ENCODE measurements at regions not wholly inside any gene's neighbourhood (a gene's known extent, or its start where the extent isn't known, plus 50 kb on each side); places are given as distances from the start of the nearest gene placed in this dataset.

DNA sequence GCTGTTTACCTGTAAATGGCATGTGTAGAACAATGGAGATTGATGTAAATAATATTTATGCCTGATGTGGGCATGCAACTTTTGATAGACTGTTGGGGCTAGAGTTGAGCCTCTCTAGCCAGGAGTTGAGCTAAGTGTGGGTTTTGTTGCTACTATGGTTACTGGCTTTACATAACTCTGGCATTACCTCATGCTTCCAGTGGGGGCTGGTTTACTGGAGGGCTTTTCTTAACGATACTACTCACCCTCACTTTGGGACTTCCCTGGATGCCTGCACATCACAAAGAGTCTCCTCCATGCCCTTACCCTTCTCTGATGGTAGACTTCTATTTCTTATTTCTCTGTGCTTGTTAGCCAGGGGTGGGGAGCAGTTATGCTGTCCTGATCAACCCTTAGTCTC lies 524.6 kb upstream of the CDH4 start:
- DNase-seq: no peak

DNA sequence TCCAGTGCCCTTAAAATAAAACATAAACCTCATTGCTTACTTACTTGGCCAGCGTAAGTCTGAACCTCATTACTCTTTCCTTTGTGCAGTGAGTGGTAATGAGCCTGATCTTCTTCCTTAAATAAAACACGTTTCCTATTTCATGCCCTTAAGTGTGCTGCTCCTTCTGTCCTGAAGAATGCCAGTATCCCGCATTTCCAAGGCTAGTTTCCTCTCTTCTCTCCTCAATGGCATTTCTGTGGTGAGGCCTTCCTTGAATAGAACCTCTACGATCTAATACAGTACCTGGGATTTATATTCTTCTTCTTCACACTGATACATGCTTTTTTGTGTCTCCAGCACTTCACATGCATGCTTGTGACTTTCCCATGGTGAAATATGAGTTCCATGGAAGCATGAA lies 523.4 kb upstream of the CDH4 start:
- DNase-seq: no peak

DNA sequence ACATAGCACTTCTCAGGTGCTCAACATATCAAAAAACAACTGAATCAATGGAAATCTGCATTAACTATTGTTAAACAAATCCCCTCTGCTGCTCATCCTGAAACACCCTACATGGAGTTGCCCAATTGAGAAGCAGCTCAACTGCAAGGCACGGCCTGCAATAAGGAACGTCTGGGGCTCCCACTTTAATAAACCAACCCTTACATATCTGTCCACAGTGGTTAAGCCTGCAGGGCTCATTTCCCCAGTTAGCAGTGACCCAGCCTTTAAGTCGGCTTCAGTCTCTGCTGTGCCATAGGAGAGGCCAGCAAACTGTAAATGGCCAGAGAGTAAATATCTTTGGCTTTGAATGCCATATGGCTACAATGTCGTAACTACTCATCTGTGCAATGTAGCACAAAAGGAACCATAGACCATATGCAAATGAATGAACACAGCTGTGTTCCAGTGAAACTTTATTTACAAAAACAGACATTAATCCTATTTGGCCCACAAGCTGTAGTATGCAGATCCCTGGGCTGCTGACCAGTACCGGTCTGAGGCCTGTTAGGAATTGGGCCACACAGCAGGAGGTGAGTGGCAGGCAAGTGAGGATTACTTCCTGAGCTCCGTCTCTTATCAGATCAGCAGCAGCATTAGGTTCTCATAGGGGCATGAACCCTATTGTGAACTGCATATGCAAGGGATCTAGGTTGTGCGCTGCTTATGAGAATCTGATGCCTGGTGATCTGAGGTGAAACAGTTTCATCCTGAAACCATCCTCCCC lies 522.7 kb upstream of the CDH4 start:
- DNase-seq: no peak

DNA sequence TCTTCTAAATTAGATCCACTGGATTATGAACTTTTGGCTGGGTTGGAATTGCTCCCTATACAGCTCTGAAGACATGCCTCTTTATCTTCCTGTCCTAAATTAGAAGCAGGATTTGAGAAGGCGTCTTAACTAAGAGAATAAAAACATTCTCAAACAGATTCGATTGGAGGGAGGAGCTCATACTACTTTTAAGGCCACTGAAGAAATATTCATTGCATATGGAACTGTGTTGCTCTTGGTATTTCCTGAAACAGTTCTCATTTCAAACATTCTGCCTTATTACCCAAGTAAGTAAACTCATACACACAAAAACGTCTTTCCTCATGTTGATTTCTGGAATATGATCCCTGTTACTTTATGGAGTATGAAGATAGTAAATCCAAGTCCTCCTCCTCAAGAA lies 519.7 kb upstream of the CDH4 start:
- no peak for DNase-seq

DNA sequence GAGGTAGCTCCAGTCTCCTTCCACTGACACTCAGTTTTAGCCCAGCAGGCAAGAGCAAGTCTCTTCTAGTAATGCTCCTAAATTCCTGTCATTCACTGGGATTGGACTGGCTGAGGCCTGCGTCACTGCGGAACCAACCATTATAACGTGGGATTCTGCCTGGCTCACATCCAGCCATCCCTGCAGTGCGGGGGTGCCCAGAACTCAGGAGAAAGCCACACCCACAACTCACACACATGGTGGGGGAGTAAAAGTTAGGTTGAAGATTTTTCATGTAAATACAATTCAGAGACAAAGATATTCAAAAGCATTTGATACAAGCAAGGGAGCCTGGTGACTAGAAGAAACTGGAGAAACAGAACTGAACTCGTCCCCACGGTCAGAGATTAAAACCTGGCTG lies 504.0 kb upstream of the CDH4 start:
- no peak for DNase-seq

DNA sequence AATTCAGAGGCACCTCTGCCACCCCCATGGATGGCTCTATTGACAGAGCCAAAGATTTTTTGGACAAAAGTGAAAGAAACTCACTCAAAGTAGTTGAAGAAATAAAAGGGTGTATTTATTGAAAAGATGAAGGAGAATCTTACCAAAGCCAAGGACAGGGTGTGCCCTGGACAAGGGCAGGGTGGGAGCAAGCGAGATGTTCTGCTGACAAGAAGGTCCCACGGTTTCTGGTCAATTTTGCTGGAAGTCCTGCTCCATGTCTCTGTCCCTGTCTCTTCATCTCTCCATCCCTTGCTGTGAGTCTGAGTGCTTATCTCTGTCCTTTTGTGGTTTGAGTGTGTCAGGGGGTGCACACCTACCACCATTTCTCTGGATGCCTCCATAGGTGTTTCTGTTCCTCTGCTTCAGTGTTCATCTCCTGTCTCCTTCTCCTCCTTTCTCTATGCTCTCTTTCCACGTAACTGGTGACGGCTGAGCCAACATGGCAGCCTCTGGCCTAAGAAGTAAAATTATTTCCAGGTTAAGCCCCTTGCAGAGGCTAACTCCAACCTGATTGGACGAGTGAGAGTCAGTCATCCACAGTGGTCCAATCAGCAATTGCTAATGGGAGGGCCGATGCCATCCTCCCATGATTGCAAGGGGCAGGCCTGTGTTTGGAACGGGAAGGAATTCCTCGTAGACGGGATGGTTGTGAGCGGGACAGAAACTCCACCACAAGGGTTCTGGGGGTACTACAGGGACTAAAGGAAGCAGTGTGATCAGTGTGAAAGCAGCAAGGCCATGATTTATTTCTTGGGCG lies 502.1 kb upstream of the CDH4 start:
- DNase-seq: no peak

DNA sequence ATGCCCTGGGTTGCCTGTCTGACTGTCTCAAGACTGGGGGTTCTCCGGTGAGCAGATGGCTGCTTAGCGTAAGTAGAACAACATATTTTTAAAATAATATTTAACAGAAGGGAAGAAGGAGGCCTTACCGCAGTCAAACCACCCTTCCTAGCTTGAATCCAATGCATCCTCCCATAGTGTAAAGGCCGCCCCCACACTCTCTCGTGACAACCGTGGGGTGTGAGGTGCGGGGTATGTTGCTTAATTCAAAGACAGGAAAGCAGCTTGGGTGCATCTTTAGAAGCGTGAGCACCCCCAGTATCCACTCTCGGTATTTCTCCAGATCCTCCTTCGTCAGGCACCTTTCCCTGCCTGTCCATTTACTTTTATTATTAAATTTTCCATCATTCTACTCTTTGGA lies 501.2 kb upstream of the CDH4 start:
- no peak for DNase-seq

DNA sequence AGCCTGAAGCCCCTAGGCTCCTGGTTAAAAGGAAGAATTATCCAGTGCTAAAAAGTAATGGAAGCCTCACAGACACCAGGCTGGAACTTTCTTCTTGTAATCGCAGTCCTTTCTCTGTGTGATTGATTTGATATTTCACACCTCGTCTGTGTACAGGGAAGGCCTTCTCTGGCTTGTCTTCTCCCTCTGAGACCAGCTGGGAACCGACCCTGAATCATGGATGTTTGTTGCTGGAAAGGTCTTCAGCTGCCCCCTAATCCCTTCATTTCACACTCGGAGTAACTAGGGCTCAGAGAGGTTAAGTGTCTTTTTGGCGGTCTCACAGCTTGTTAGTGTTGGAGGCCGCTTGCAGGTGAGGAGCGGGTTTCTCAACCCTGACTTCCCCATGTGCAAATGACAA lies 500.2 kb upstream of the CDH4 start:
- DNase-seq: no peak

DNA sequence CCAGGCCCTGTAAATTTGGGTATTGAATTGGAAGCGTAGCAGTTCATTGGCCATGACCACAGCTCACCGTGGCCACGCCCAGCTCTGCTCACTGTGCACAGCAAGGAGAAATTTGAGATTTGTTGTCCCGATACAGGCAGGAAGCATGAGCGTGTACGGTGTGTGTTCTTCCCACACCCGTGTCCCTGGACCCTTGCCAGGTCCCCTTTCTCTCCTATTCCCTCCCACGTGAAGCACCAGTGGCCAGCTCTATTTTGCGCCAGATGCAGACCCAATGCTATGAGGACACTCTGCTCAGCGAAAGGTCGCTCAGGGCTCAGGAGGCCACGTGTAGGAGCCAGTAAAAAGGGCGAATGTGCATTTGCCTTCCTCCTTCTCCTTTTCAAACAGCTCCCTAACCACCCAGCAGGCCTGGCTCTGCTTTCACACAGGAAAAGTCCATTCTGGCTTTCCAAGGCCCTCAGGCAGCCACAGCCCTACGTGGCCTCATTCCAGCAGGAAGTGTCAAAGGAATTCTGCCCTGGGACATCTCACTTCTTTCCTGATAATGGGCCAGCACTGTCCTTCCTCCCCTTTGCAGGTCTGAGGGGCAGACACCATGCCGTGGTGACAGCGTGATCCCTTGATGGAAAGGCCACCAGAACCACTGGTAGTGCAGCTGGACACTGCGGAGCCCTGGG lies 499.2 kb upstream of the CDH4 start:
- no peak for DNase-seq

DNA sequence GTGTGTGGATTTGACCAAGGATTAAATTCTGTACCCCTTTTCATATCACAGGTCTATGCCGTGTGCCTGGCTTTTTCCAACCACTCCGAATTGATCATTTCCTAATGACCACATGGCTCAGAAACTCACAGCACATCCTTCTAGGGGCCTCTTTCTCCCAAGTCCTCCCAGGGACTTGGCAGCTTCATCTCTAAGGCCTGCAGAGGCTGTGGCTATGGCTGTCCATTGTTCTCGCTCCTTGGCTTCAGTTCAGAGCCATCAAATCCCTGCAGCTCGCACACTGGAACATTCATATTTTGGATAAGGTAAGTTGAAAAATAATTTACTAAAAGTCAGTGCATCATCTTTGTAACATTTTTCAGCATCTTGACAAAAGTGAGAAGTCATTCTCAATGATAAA lies 497.2 kb upstream of the CDH4 start:
- no peak for DNase-seq

DNA sequence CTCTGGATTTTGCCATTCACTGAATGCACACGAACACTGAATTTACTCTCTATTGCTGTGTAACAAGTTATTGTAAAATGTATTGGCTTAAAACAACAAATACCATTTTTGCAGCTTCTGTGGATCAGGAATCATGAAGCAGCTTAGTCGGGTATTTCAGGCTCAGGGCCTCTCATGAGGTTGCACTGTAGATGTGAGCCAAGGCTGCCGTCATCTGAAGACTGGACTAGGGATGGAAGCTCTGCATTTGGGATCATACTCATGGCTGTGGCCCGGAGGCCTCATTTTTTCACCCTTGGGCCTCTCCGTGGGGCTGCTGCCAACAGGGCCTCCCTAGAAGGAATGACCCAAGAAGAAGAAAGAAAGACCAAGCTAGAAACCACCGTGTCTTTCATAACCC lies 492.4 kb upstream of the CDH4 start:
- no peak for DNase-seq

DNA sequence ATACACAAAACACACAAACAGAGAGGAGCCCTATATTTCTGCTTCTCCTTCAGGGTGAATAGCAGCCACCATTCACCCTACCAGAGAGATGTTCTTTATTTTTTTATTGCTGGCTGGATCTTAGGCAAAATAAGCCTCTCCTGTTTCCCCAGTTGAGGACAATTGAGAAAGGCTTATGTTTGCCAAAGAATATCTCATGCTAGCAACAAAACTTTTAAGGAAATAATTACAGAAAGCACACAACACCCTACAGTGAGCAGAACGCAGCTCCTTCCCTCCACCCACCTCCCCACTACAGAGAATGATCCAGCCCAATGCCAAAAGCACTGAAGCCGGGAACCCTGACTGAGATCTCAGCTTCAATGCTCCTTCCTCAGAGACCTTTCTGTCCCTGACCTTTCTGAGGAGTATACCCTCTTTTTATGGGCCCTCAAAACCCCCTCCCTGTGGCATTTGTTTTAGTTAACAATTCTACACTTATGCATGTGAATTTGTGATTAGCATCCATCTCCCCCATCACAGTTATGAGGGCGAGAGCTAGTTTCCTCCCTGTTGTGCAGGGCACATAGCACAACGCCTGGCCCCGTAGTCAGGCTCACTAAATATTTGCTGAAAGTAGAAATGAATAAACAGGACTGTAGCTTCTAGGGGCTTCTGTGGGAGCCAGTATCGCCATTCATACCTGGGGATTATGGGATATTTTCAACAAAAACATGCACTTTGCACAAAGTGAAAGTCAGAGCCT lies 491.6 kb upstream of the CDH4 start:
- no peak for DNase-seq

DNA sequence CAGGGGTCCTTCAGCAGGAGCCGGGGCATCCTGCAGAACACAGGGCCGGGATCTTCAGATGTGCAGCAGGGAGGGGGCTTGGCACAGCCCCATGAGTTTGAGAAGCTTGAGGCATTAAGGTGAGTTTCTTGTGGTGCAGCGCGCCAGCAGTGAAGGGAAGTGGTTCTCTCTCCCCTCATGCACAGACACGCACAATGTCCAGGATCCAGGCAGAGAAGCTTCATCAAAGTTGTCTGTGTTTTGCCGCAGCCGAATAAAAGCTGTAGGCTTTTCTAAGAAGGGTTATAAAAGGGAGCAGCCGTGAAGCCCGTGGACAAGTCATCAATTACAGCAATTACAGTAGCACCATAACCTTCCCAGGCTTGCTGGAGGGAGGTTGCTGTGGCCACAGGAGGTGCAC lies 491.0 kb upstream of the CDH4 start:
- DNase-seq: no peak

DNA sequence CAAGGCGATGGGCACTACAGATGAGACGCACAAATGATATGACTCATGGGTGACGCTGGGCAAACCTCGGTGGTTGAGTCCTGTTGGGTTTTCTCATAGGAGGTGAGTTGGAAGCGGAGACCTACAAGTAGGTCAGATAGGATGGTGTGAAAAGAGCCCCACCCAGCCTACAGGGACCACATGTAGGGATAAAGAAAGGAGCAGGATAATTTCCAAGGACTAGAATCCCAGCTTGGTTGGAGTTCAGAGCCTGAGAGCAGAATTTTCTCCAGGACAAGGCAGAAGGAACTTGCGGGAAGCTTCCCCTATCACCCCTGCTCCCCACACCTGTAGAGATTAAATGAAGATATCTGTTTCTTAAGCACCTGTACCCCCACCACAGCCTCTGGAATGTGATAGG lies 489.7 kb upstream of the CDH4 start:
- no peak for DNase-seq

DNA sequence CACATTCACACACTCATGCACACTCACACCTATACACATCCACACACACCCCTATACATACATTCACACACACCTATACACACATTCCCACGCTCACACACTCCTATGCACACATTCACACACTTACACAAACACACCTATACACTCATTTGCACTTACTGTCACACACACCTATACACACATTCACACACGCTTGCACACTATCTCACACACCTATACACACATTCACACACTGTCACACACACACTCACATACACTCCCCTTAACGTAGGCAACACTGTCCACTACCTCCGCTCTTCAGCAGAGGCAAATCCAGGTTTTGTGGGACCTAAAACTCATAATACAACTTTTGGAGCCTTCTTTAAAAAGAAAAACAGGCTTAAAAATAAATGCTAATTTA lies 487.7 kb upstream of the CDH4 start:
- DNase-seq: no peak

DNA sequence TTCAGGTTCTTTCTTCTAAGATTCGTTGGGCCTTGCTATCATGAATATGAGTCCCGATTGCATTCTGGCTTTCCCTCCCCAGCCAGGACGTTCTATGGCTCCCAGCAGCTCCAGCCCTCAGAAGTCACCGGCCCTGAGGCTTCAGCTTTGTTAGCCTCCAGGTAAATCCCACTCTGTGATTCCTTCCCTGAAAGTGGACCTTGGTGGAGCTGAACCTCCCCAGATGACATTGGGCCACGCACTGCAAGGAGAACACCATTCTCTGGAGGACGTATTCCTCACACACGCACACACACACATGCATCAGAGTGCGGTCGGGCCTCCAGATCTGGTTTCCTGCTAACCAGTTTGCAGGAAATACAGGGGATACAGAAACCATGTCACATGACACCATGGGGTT lies 487.3 kb upstream of the CDH4 start:
- DNase-seq: no peak

DNA sequence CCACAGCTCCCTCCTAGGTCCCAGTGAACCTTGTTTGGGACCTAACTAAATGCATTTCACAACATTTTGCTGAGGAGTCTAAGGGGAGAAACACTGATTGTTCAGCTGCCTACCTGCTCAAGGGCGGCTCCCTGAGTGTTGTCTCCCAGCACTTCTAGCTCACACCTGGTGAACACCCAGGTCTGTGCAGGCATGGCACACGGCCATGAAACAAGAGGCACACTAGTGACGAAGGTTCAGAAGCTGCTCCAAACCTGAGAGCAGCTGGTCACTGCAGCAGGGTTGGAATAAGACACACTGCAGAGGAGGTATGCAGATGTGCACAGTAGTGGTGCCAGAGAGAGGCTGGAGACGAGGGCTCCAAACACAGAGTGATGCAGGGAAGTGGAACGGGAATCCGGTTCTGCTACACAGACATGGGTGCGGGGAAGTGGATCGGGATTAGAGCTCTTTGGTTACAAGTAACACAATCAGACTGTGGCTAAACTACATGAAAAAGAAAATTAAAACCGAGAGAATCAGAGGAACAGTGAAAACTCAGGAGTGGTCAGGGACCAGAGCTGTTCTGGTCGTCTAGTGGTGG lies 486.1 kb upstream of the CDH4 start:
- DNase-seq: no peak

DNA sequence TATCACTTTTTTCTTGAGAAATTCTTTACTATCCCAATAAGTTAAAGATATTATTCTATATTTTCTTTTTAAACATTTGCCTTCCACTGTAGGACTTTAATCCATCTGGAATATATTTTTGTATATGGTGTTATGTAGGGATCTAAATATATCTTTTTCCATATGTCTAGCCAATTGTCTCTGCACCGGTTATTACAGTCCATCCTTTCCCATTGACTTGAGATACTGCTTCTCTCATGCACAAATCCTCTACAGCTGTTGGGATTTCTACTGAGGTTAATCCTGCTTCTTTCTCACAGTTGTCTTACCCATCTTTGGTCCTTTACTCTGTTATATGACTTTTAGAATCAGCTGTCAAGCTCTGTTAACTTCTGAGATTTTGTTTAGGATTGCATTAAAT lies 483.8 kb upstream of the CDH4 start:
- no peak for DNase-seq

DNA sequence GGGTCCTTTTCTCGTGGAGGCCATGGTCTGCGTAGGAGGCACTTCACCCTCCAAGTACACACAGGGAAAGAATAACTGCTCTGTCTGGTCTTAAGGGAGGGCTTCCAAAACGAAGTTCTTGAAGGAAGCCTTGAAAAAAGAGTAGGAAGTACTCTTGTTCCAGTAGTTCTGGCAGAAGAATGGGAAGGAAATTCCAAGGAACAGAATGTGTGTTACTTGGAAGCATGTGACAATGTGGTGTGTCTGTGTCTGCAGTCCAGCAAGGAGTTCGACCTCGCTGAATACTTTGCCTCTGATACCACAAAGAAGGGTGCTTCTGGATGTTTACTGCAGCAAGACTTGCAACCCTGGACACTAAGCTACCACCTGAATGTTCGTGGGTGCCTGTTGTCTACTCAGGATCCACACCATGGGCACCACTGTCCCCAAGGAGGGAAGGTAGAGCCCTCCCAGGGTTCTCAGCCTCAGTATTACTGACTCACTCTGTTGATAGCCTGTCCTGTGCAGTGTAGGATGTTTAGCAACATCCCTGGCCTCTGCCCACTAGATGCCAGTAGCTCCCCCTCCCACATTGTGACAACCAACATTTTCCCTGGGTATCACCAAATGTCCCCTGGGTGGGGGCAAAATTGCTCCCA lies 471.6 kb upstream of the CDH4 start:
- DNase-seq: no peak

DNA sequence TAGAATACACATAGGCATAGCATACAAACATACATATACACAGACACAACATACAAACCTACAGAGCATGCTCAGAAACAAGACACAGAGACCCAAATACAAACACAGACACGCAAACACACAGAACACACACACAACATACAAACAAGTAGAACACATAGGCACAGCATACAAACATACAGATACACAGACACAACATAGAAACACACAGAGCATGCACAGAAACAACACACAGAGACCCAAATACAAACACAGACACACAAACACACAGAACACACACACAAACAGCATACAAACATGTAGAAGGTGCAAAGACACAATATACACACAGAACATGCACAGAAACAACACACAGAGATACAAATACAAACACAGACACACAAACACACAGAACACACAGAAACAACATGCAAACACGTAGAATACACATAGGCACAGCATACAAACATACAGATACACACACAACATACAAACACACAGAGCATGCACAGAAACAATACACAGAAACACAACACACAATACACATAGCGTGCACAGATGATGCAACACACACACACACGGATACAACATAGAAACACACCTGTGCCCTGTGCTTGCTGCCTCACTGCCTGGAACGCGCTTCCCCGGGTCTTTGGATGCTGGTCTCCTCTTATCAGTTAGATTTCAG lies 469.0 kb upstream of the CDH4 start:
- DNase-seq: no peak

DNA sequence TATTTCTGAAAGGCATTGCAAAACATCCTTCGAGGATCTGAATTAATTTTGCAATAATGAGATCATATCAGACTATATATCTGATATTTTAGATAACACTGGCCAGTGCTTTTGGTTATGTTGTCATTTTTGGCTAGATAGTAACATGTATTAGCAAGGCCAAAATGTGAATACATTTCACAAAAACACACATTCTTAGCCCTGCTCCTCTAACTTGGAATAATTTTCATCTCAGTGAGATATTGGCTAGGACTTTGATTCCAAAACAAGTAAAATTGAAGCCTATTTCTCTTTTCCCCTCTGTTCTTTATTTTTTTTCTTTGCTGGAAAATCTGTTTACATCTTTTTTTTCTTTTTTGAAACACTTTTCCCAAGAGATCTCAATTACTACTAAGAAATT lies 466.8 kb upstream of the CDH4 start:
- no peak for DNase-seq

DNA sequence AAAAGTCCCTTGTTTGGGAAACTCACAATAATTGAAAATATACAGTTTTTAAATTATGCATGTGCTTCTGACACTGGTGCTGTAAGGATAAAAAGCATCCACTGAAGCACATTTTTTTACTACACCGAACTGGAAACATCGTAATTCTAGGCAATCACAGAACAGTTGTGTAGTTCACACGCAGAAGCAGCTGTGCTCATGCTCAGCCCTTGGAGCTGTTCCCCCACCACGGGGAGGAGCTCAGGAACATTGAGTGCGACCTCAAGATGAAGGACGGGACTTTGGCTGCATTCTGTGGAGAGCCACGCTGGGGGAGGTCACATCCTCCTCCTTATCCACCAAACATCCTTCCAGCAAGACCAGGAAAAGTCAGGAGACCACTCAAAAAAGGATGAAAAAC lies 466.3 kb upstream of the CDH4 start:
- DNase-seq: no peak
